MM.1S (cell line): ENCODE measurements at regions not wholly inside any gene's neighbourhood (a gene's known extent, or its start where the extent isn't known, plus 50 kb on each side); places are given as distances from the start of the nearest gene placed in this dataset.

Source experiments
- DNase-seq: peaks from one replicate; pipeline ENCODE4 v3.0.0-alpha.2; 2015
- H2AFZ ChIP-seq: fragments of 300-600 bp; sonication (generic); 2 replicates; pipeline ENCODE4 v1.6.0; 2016; ENCODE audit warnings: antibody characterized with exemption, low read length
- H3F3A ChIP-seq: fragments of 300-600 bp; sonication (generic); 2 replicates; pipeline ENCODE4 v1.6.1; 2016; ENCODE audit warnings: mild to moderate bottlenecking, antibody characterized with exemption, low read length, moderate library complexity, mixed read lengths; ENCODE audit not compliant: insufficient read depth
- H3K27ac ChIP-seq: fragments of 300-600 bp; sonication (generic); 2 replicates; pipeline ENCODE4 v1.5.1; 2016; ENCODE audit warnings: mild to moderate bottlenecking, low read length
- H3K27me3 ChIP-seq: fragments of 300-600 bp; sonication (generic); replicated peaks from 2 replicates; pipeline ENCODE4 v1.6.0; 2016; ENCODE audit warnings: low read length; ENCODE audit not compliant: insufficient read depth
- H3K36me3 ChIP-seq: fragments of 300-600 bp; sonication (generic); replicated peaks from 2 replicates; pipeline ENCODE4 v1.6.1; 2016; ENCODE audit warnings: mild to moderate bottlenecking, low read length, mixed read lengths; ENCODE audit not compliant: insufficient read depth
- H3K4me1 ChIP-seq: fragments of 300-600 bp; sonication (generic); 2 replicates; pipeline ENCODE4 v1.6.1; 2016; ENCODE audit warnings: low read length, mixed read lengths
- H3K4me2 ChIP-seq: fragments of 300-600 bp; sonication (generic); 2 replicates; pipeline ENCODE4 v1.6.0; 2016; ENCODE audit warnings: low read depth, low read length
- H3K4me3 ChIP-seq: fragments of 300-600 bp; sonication (generic); 2 replicates; pipeline ENCODE4 v1.5.1; 2016; ENCODE audit warnings: low read length, mixed read lengths
- H3K79me2 ChIP-seq: fragments of 300-600 bp; sonication (generic); 2 replicates; pipeline ENCODE4 v1.6.1; 2016; ENCODE audit warnings: mixed run types, low read length, mixed read lengths
- H3K9ac ChIP-seq: fragments of 300-600 bp; sonication (generic); 2 replicates; pipeline ENCODE4 v1.6.1; 2016; ENCODE audit warnings: low read length, mixed read lengths
- H3K9me2 ChIP-seq: fragments of 300-600 bp; sonication (generic); replicated peaks from 2 replicates; pipeline ENCODE4 v1.6.1; 2016; ENCODE audit warnings: mild to moderate bottlenecking, low read length, mixed read lengths; ENCODE audit not compliant: insufficient read depth
- H3K9me3 ChIP-seq: fragments of 300-600 bp; sonication (generic); replicated peaks from 2 replicates; pipeline ENCODE4 v1.6.1; 2016; ENCODE audit warnings: mild to moderate bottlenecking, low read length, mixed read lengths; ENCODE audit not compliant: insufficient read depth
- H4K20me1 ChIP-seq: fragments of 300-600 bp; sonication (generic); 2 replicates; pipeline ENCODE4 v1.6.1; 2016; ENCODE audit warnings: mild to moderate bottlenecking, low read length, moderate library complexity, mixed read lengths; ENCODE audit not compliant: insufficient read depth
- EZH2 ChIP-seq: fragments of 300-600 bp; sonication (generic); optimal IDR thresholded peaks from 2 replicates; pipeline ENCODE3; 2017; ENCODE audit warnings: low read depth, mild to moderate bottlenecking, antibody characterized with exemption, low read length, mixed read lengths
- EZH2phosphoT487 ChIP-seq: fragments of 300-600 bp; sonication (generic); IDR thresholded peaks from 2 replicates; pipeline ENCODE4 v1.6.1; 2018; ENCODE audit warnings: antibody characterized with exemption, low read length
- TF ChIP-seq, protein P1 (sequence below): fragments of 300-600 bp; sonication (generic); IDR thresholded peaks from 2 replicates; pipeline ENCODE4 v1.5.1; 2016; ENCODE audit warnings: antibody characterized with exemption, low read length, mixed read lengths

DNA sequence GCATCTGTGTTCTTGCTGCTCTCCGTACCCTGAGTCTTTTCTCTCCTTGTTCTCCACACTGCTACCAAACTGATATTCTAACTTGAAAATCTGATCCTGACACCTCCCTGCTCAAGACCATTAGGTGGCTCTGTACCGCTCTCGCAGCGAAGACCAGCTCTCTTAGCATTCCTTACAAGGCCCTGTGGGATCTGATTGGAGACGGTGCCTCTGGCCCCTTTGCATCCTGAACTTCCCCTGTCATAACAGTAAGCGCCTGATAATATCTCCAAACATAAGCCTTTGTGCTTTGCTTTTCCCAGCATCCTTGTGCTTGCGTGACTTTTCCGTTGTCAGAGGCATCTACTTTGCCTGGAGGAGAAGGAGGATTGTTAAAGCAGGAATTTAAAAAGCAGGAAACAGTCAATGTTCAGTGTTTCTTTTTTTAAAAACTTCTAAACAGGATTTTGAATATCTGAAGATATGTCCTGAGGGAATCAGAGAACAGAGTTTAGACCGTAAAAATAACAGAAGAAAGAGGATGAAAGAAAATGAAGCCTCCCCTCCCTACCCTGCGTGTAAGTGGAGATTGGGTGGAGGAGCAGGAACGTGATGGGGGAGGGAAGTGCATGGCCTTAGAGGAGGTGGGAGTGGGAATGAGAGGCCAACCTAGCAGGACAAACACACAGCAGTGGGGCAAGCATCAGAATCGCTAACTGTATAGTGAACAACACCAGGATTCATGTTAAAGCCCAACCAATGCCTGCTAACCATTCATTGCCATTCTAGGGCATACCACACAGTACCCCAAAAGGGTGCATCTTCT, 89.2 kb upstream of the STMND1 start:
- H3K4me2 ChIP-seq = no peak overlapping the region
- no peak overlapping the region for H3K4me3 ChIP-seq
- no peaks in the 10 kb centered on the region for H3K9me2 ChIP-seq
- no peaks in the 10 kb centered on the region for H3K4me1 ChIP-seq
- H3K27ac ChIP-seq = no peak overlapping the region
- TF ChIP-seq, protein P1, sequence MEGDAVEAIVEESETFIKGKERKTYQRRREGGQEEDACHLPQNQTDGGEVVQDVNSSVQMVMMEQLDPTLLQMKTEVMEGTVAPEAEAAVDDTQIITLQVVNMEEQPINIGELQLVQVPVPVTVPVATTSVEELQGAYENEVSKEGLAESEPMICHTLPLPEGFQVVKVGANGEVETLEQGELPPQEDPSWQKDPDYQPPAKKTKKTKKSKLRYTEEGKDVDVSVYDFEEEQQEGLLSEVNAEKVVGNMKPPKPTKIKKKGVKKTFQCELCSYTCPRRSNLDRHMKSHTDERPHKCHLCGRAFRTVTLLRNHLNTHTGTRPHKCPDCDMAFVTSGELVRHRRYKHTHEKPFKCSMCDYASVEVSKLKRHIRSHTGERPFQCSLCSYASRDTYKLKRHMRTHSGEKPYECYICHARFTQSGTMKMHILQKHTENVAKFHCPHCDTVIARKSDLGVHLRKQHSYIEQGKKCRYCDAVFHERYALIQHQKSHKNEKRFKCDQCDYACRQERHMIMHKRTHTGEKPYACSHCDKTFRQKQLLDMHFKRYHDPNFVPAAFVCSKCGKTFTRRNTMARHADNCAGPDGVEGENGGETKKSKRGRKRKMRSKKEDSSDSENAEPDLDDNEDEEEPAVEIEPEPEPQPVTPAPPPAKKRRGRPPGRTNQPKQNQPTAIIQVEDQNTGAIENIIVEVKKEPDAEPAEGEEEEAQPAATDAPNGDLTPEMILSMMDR = no peak
- TF ChIP-seq EZH2 (no peak), EZH2phosphoT487 (no peak)
- no peaks in the 10 kb centered on the region for H3K79me2 ChIP-seq
- H2AFZ ChIP-seq = no peak overlapping the region
- H3K9me3 ChIP-seq = no peaks in the 10 kb centered on the region
- H3K9ac ChIP-seq = no peak overlapping the region
- no peaks in the 10 kb centered on the region for H3F3A ChIP-seq
- H3K36me3 ChIP-seq = no peaks in the 10 kb centered on the region
- H3K27me3 ChIP-seq = no peaks in the 10 kb centered on the region
- no peaks in the 10 kb centered on the region for H4K20me1 ChIP-seq
- no peak for DNase-seq

DNA sequence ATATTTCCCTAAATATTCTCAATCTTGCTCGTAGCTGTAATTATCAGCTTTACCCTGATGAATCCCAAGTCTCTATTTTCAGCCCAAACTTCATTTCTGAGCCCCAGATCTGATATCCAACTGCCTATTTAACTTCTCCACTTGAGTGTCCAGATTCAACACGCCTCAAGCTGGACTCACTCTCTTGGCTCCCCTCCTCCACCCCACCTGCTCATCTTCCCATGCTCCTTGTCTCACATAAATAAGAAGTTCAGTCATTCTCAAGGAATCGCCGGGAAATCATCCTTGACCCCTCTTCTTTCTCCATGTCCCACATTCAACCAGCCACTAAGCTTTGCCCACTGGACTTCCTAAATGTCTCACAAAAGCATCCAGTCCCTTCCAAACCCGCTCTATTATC, 89.9 kb upstream of the STMND1 start:
- Histone ChIP-seq H3K27ac (no peak overlapping the region), H3K36me3 (no peaks in the 10 kb centered on the region), H3K9ac (no peak overlapping the region), H3K4me2 (no peak overlapping the region), H2AFZ (no peak overlapping the region), H3K27me3 (no peaks in the 10 kb centered on the region), H3F3A (no peaks in the 10 kb centered on the region), H3K4me1 (no peaks in the 10 kb centered on the region), H3K4me3 (no peak overlapping the region), H3K79me2 (no peaks in the 10 kb centered on the region), H3K9me3 (no peaks in the 10 kb centered on the region), H4K20me1 (no peaks in the 10 kb centered on the region), H3K9me2 (no peaks in the 10 kb centered on the region)
- DNase-seq = no peak
- TF ChIP-seq, protein P1 = no peak
- TF ChIP-seq EZH2 (no peak), EZH2phosphoT487 (no peak)

DNA sequence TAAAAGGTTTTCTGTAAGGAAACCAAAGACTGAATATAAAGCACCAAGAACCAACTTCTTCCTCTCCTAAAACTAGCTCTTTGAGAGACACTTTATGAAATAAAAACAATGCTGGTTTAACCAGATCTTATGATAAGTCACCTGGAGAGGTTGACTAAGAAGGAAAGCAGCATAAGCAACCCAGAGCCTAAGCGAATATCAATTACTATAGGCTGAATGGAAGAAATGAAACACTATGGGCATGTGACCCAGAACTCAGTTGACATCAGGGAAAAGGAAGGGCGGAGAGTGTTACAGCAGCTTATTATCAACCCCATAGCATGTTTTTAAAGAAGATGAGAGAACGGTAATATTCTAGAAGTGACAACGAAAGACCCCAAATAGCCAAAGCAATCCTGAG, 94.1 kb upstream of the STMND1 start:
- H3K27me3 ChIP-seq = no peaks in the 10 kb centered on the region
- H3K4me1 ChIP-seq = no peaks in the 10 kb centered on the region
- H3F3A ChIP-seq = no peaks in the 10 kb centered on the region
- no peak overlapping the region for H3K27ac ChIP-seq
- no peak overlapping the region for H3K9ac ChIP-seq
- H3K4me3 ChIP-seq = no peak overlapping the region
- H2AFZ ChIP-seq = no peak overlapping the region
- no peaks in the 10 kb centered on the region for H3K36me3 ChIP-seq
- H4K20me1 ChIP-seq = no peaks in the 10 kb centered on the region
- H3K9me3 ChIP-seq = no peaks in the 10 kb centered on the region
- TF ChIP-seq EZH2phosphoT487 (no peak), EZH2 (no peak)
- TF ChIP-seq, protein P1 = no peak
- H3K4me2 ChIP-seq = no peak overlapping the region
- H3K79me2 ChIP-seq = no peaks in the 10 kb centered on the region
- H3K9me2 ChIP-seq = no peaks in the 10 kb centered on the region
- DNase-seq = no peak
